IMR-90 (cell line): ENCODE measurements at regions not wholly inside any gene's neighbourhood (a gene's known extent, or its start where the extent isn't known, plus 50 kb on each side); places are given as distances from the start of the nearest gene placed in this dataset.

Experiments used
- ATAC-seq: fragments of 200-7000 bp; cut with Tn5 transposase; 2 replicates; pipeline ENCODE4 v1.9.1; 2020; ENCODE audit warnings: low read depth, mild to moderate bottlenecking, moderate library complexity
- BruUV-seq: library from RNA; stranded (reverse); fragments of 400-500 nt; replicated peaks from 2 replicates; lab custom pipeline; 2021; lab: Mats Ljungman, UMichigan
- CTCF ChIA-PET: fragments of 300-600 bp; formaldehyde crosslinking; extraction: SDS; loops from one replicate; lab custom pipeline; 2021; ENCODE audit warnings: antibody characterized with exemption; lab: Yijun Ruan, JAX
- POLR2A ChIA-PET: fragments of 300-600 bp; sonication (Branson Sonifier 250); formaldehyde crosslinking; loops from one replicate; lab custom pipeline; 2022; ENCODE audit warnings: antibody characterized with exemption; ENCODE audit not compliant: unreplicated experiment; lab: Charles Lee
- DNase-seq: peaks from one replicate; pipeline ENCODE4 v3.0.0; 2013
- H2AFZ ChIP-seq: replicated peaks from 2 replicates; pipeline ENCODE3; 2013; ENCODE audit warnings: low read length, mild to moderate bottlenecking; ENCODE audit not compliant: poor library complexity
- H2AK5ac ChIP-seq: 2 replicates; pipeline ENCODE4 v1.6.1; 2013; ENCODE audit warnings: low read depth, low read length, inconsistent platforms
- H2AK9ac ChIP-seq: replicated peaks from 2 replicates; pipeline ENCODE3; 2013; ENCODE audit warnings: mild to moderate bottlenecking, low read depth, low read length, moderate library complexity; ENCODE audit not compliant: poor library complexity
- H2BK120ac ChIP-seq: 2 replicates; pipeline ENCODE4 v1.6.1; 2013; ENCODE audit warnings: low read depth, low read length, inconsistent platforms
- H2BK15ac ChIP-seq: 3 replicates; pipeline ENCODE4 v1.6.1; 2013; ENCODE audit warnings: low read depth, low read length, inconsistent platforms
- H2BK20ac ChIP-seq: 2 replicates; pipeline ENCODE4 v1.6.1; 2013; ENCODE audit warnings: low read depth, mild to moderate bottlenecking, inconsistent platforms, low read length, moderate library complexity
- H2BK5ac ChIP-seq: 2 replicates; pipeline ENCODE4 v1.6.1; 2013; ENCODE audit warnings: mild to moderate bottlenecking, low read depth, low read length, inconsistent platforms; ENCODE audit not compliant: poor library complexity, severe bottlenecking
- H3K14ac ChIP-seq: replicated peaks from 2 replicates; pipeline ENCODE4 v1.6.1; 2013; ENCODE audit warnings: low read depth, low read length, inconsistent platforms
- H3K18ac ChIP-seq: 2 replicates; pipeline ENCODE4 v1.6.1; 2013; ENCODE audit warnings: low read depth, low read length, control low read depth
- H3K23ac ChIP-seq: 2 replicates; pipeline ENCODE4 v1.6.1; 2013; ENCODE audit warnings: low read depth, low read length, inconsistent platforms
- H3K27ac ChIP-seq: 2 replicates; pipeline ENCODE4 v1.5.1; 2013; ENCODE audit warnings: mild to moderate bottlenecking, control low read depth, low read length; ENCODE audit not compliant: insufficient read depth
- H3K27me3 ChIP-seq: 2 replicates; pipeline ENCODE4 v1.6.1; 2013; ENCODE audit warnings: low read length; ENCODE audit not compliant: control insufficient read depth, insufficient read depth
- H3K36me3 ChIP-seq: 2 replicates; pipeline ENCODE4 v1.6.1; 2013; ENCODE audit warnings: low read length, mixed read lengths; ENCODE audit not compliant: control insufficient read depth, insufficient read depth
- H3K4ac ChIP-seq: 2 replicates; pipeline ENCODE4 v1.6.1; 2013; ENCODE audit warnings: low read depth, low read length, inconsistent platforms
- H3K4me1 ChIP-seq: 2 replicates; pipeline ENCODE4 v1.6.1; 2013; ENCODE audit warnings: low read length, mixed read lengths; ENCODE audit not compliant: control insufficient read depth, insufficient read depth
- H3K4me2 ChIP-seq: 2 replicates; pipeline ENCODE4 v1.6.1; 2013; ENCODE audit warnings: low read depth, mild to moderate bottlenecking, control low read depth, low read length, moderate library complexity
- H3K4me3 ChIP-seq: 2 replicates; pipeline ENCODE4 v1.5.1; 2013; ENCODE audit warnings: low read depth, mild to moderate bottlenecking, control low read depth, low read length, moderate library complexity; ENCODE audit not compliant: insufficient read depth
- H3K56ac ChIP-seq: 2 replicates; pipeline ENCODE4 v1.6.1; 2013; ENCODE audit warnings: low read length, inconsistent platforms; ENCODE audit not compliant: insufficient read depth; ENCODE audit errors: extremely low read depth
- H3K79me1 ChIP-seq, 2 experiments: 2 replicates each; pipeline ENCODE4 v1.6.1; 2013; ENCODE audit warnings: low read length in 2 of 2, inconsistent platforms in 1 of 2, low read depth in 1 of 2
- H3K9ac ChIP-seq: 2 replicates; pipeline ENCODE4 v1.6.1; 2013; ENCODE audit warnings: low read depth, low read length, control low read depth
- H3K9me1 ChIP-seq: 2 replicates; pipeline ENCODE4 v1.6.1; 2013; ENCODE audit warnings: low read length, inconsistent platforms; ENCODE audit not compliant: insufficient read depth
- H3K9me3 ChIP-seq: 2 replicates; pipeline ENCODE4 v1.6.1; 2013; ENCODE audit warnings: low read length; ENCODE audit not compliant: control insufficient read depth, insufficient read depth
- H4K20me1 ChIP-seq: 2 replicates; pipeline ENCODE4 v1.6.1; 2013; ENCODE audit warnings: low read length, inconsistent platforms; ENCODE audit not compliant: insufficient read depth
- H4K5ac ChIP-seq: 2 replicates; pipeline ENCODE4 v1.6.1; 2013; ENCODE audit warnings: mild to moderate bottlenecking, low read depth, low read length, control low read depth
- H4K8ac ChIP-seq, 2 experiments: 2 replicates each; pipeline ENCODE4 v1.6.1; 2013; ENCODE audit warnings: low read depth in 2 of 2, low read length in 2 of 2, control low read depth in 1 of 2, inconsistent platforms in 1 of 2
- H4K91ac ChIP-seq: 2 replicates; pipeline ENCODE4 v1.6.1; 2013; ENCODE audit warnings: low read depth, low read length, inconsistent platforms; ENCODE audit not compliant: insufficient read depth
- BHLHE40 ChIP-seq: fragments of 150-350 bp; IDR thresholded peaks from 2 replicates; pipeline ENCODE4 v1.6.1; 2016; ENCODE audit warnings: mild to moderate bottlenecking, low read depth, low read length
- CEBPB ChIP-seq: IDR thresholded peaks from 2 replicates; pipeline ENCODE4 v1.6.1; 2012; ENCODE audit warnings: low read depth, low read length, improper control_type of control experiment
- CHD1 ChIP-seq: IDR thresholded peaks from 2 replicates; pipeline ENCODE4 v1.6.1; 2012; ENCODE audit warnings: low read depth, low read length, improper control_type of control experiment
- CTCF ChIP-seq: conservative IDR thresholded peaks from 2 replicates; pipeline ENCODE4 v1.5.1; 2012; ENCODE audit warnings: mild to moderate bottlenecking, low read depth, low read length, improper control_type of control experiment
- ELK1 ChIP-seq: fragments of 150-350 bp; IDR thresholded peaks from 2 replicates; pipeline ENCODE4 v1.6.1; 2016; ENCODE audit warnings: low read depth, mild to moderate bottlenecking, low read length, moderate library complexity, borderline replicate concordance
- FOS ChIP-seq: fragments of 150-350 bp; IDR thresholded peaks from 2 replicates; pipeline ENCODE4 v1.6.1; 2016; ENCODE audit warnings: low read depth, low read length
- MAFK ChIP-seq: IDR thresholded peaks from 2 replicates; pipeline ENCODE4 v1.6.1; 2012; ENCODE audit warnings: low read depth, low read length, improper control_type of control experiment
- MAZ ChIP-seq: IDR thresholded peaks from 2 replicates; pipeline ENCODE4 v1.6.1; 2012; ENCODE audit warnings: low read depth, mild to moderate bottlenecking, low read length, improper control_type of control experiment, moderate library complexity, borderline replicate concordance
- MXI1 ChIP-seq: IDR thresholded peaks from 2 replicates; pipeline ENCODE4 v1.6.1; 2012; ENCODE audit warnings: low read depth, mild to moderate bottlenecking, low read length, moderate library complexity, borderline replicate concordance
- NFE2L2 ChIP-seq: fragments of 150-350 bp; IDR thresholded peaks from 2 replicates; pipeline ENCODE4 v1.6.1; 2016; ENCODE audit warnings: low read depth, mild to moderate bottlenecking, low read length
- POLR2A ChIP-seq: IDR thresholded peaks from 2 replicates; pipeline ENCODE4 v1.6.1; 2012; ENCODE audit warnings: mild to moderate bottlenecking, low read depth, low read length
- RAD21 ChIP-seq: IDR thresholded peaks from 2 replicates; pipeline ENCODE4 v1.6.1; 2012; ENCODE audit warnings: low read length, improper control_type of control experiment
- RCOR1 ChIP-seq: IDR thresholded peaks from 2 replicates; pipeline ENCODE4 v1.6.1; 2012; ENCODE audit warnings: mild to moderate bottlenecking, low read length, improper control_type of control experiment; ENCODE audit not compliant: insufficient replicate concordance
- RFX5 ChIP-seq: IDR thresholded peaks from 2 replicates; pipeline ENCODE4 v1.8.0; 2012; ENCODE audit warnings: low read depth, mild to moderate bottlenecking, low read length, moderate library complexity
- SMC3 ChIP-seq: fragments of 150-350 bp; IDR thresholded peaks from 2 replicates; pipeline ENCODE4 v1.6.1; 2016; ENCODE audit warnings: low read depth, mild to moderate bottlenecking, antibody characterized with exemption, low read length, moderate library complexity
- WGBS, 2 experiments: methylation state at CpG; one replicate each; pipeline versions ENCODE4 v1.1.5 to v1.1.7; 2013; ENCODE audit warnings: missing lambda C conversion rate in 2 of 2; ENCODE audit not compliant: insufficient read length in 1 of 2; ENCODE audit errors: extremely low coverage in 2 of 2; 5-methylcytosine and 5-hydroxymethylcytosine counted together
- dilution Hi-C: fragments of 300-500 bp; cut with HindIII; formaldehyde crosslinking; loops from one replicate; pipeline ENCODE4 v1.14.3; 2018; ENCODE audit warnings: low sequenced_read_pairs; ENCODE audit not compliant: unreplicated experiment
- in situ Hi-C: fragments of 300-500 bp; cut with MboI; formaldehyde crosslinking; loops from 3 replicates; pipeline ENCODE4 v1.14.3; 2019; ENCODE audit warnings: low sequenced_read_pairs, inconsistent platforms, mixed read lengths
- intact Hi-C: fragments of 100-400 bp; cut with micrococcal nuclease; formaldehyde crosslinking; loops from 2 replicates; pipeline ENCODE4 v1.10.0; 2022
- TF ChIP-seq, protein P1 (sequence below): fragments of 150-350 bp; IDR thresholded peaks from 2 replicates; pipeline ENCODE4 v1.6.1; 2017; ENCODE audit warnings: mild to moderate bottlenecking, antibody characterized with exemption, low read length, low read depth

GRCh38 chrX:6674734-6675133, 139.8 kb upstream of the VCX3A start:
- intact Hi-C loops: no loop called here
- H3K4me2 ChIP-seq: no peak overlapping the region
- dilution Hi-C loops: no loop called here
- in situ Hi-C loops: no loop called here
- no peaks in the 10 kb centered on the region for H4K20me1 ChIP-seq
- DNase-seq: no peak
- H3K4me1 ChIP-seq: no peaks in the 10 kb centered on the region
- no peak overlapping the region for H3K23ac ChIP-seq
- no peak overlapping the region for H2AK5ac ChIP-seq
- H2BK5ac ChIP-seq: no peak overlapping the region
- H3K4me3 ChIP-seq: no peak overlapping the region
- ChIA-PET CTCF (interaction anchor here (0.7 kb wide), 1 partner anchor 8 kb away, joined by 6 read pairs; no protein-coding TSS in a partner anchor), POLR2A (no interaction called here)
- H2BK120ac ChIP-seq: no peak overlapping the region
- H3K56ac ChIP-seq: no peak overlapping the region
- no peak overlapping the region for H2BK15ac ChIP-seq
- no peak overlapping the region for H3K14ac ChIP-seq
- no peaks in the 10 kb centered on the region for H3K79me1 ChIP-seq
- H3K9me3 ChIP-seq: peaks cover 8% of the 10 kb centered on the region
- WGBS, 2 experiments: no CpG with 5 or more reads among the region's 4 CpGs
- no peak overlapping the region for H4K91ac ChIP-seq
- H2AFZ ChIP-seq: no peak overlapping the region
- H3K4ac ChIP-seq: no peak overlapping the region
- no TSS peak for BruUV-seq
- no peak overlapping the region for H2AK9ac ChIP-seq
- ATAC-seq: no peak
- H4K5ac ChIP-seq: no peak overlapping the region
- H3K9me1 ChIP-seq: no peaks in the 10 kb centered on the region
- H3K27ac ChIP-seq: no peak overlapping the region
- no peak overlapping the region for H3K18ac ChIP-seq
- no peaks in the 10 kb centered on the region for H3K36me3 ChIP-seq
- H3K9ac ChIP-seq: no peak overlapping the region
- no peaks in the 10 kb centered on the region for H3K27me3 ChIP-seq
- no peak for TF ChIP-seq FOS
- TF ChIP-seq SMC3: no peak
- no peak for TF ChIP-seq RFX5
- no peak for TF ChIP-seq CTCF
- no peak for TF ChIP-seq RCOR1
- no peak for TF ChIP-seq MAZ
- no peak for TF ChIP-seq NFE2L2
- TF ChIP-seq MXI1: no peak
- TF ChIP-seq RAD21: no peak
- no peak for TF ChIP-seq BHLHE40
- TF ChIP-seq CHD1: no peak
- no peak for TF ChIP-seq CEBPB
- no peak for TF ChIP-seq MAFK
- TF ChIP-seq, protein P1, sequence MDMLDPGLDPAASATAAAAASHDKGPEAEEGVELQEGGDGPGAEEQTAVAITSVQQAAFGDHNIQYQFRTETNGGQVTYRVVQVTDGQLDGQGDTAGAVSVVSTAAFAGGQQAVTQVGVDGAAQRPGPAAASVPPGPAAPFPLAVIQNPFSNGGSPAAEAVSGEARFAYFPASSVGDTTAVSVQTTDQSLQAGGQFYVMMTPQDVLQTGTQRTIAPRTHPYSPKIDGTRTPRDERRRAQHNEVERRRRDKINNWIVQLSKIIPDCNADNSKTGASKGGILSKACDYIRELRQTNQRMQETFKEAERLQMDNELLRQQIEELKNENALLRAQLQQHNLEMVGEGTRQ: no peak
- TF ChIP-seq ELK1: no peak
- no peak for TF ChIP-seq POLR2A
- no peak overlapping the region for H2BK20ac ChIP-seq
- no peak overlapping the region for H4K8ac ChIP-seq
